GM19023 (cell line): ENCODE measurements at regions not wholly inside any gene's neighbourhood (a gene's known extent, or its start where the extent isn't known, plus 50 kb on each side); places are given as distances from the start of the nearest gene placed in this dataset.

ENCODE experiments used
- ATAC-seq: cut with Tn5 transposase; IDR thresholded peaks from one replicate; pipeline ENCODE4 v1.9.1; 2021; ENCODE audit warnings: mild to moderate bottlenecking, moderate library complexity; ENCODE audit not compliant: unreplicated experiment

GRCh38 chr18:41553716-41554115, 401.3 kb upstream of the PIK3C3 start:
- ATAC-seq = no peak

GRCh38 chr18:41548521-41549260, 406.3 kb upstream of the PIK3C3 start:
- no peak for ATAC-seq

DNA sequence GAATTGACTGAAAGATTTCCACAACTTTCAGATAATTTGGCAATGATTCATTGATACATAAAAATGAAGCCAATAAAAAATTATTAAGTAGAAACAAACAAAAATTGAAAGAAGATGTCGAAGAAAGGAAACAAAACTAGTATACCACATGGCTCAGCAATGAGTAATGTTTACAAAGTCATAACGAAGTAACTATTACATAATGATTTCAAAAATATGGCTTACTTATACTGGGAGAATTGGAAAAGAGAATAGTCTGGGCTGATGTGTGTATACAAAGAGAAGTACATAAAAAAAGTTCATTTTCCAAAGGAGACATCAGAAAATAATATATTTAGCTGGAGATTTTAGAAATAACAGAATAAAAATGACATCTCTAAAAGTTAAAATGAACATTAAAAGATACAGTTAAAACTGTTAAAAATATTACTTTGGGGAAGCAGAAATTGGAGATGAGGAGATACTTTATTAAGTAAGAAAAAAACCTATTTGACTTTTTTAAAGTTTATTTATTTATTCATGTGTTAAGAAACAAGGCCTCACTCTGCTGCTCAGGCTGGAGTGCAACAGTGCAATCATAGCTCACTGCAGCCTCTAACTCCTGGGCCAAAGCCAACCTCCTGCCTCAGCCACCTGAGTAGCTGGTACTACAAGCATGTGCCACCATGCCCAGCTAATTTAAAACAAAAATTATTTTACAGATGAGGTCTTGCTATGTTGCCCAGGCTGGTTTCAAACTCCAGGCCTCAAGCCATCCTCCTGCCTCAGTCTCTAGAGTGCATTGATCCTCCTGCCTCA, 409.7 kb upstream of the PIK3C3 start:
- no peak for ATAC-seq

DNA sequence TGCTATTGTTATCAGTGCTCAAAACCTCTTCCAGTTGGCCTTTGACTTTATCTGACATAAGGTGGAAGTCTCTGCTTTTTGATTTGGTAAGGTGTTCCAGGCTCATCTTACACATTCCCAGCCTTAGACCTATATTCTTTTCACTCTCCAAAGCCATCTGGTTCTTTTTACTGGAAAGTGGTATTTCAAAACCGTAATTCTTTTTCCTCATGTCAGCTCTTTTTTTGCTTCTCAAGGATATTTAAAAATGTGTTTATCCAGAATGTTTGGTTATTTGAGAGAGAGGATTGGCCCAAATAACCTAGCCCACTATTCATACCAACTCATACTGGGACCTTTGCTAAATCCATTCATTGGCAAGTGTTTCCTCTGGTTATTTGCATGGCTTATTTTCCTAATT, 411.2 kb upstream of the PIK3C3 start:
- ATAC-seq = no peak

- no peak for ATAC-seq
Observed at GRCh38 chr18:41540237-41540871, 414.7 kb upstream of the PIK3C3 start.

GRCh38 chr18:41538751-41539150, 416.3 kb upstream of the PIK3C3 start:
- no peak for ATAC-seq

DNA sequence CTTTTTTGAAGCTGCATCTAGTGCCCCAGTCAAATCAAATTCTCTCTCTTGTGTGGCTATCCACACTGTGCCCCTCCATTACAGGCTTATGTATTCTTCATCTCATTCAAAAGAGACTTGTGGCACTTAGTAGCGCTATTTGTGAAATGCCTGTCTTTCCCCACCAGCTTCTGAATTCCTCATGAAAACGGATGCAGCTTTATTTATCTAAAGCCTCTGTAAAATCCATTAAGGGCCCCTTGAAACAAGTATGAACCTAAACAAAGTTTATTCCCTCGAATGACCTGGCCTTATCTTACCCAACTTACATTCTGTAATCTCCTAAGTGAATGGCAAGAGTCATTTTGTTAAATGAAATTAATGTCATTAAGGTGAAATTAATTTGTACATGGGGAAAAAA, 417.4 kb upstream of the PIK3C3 start:
- no peak for ATAC-seq

DNA sequence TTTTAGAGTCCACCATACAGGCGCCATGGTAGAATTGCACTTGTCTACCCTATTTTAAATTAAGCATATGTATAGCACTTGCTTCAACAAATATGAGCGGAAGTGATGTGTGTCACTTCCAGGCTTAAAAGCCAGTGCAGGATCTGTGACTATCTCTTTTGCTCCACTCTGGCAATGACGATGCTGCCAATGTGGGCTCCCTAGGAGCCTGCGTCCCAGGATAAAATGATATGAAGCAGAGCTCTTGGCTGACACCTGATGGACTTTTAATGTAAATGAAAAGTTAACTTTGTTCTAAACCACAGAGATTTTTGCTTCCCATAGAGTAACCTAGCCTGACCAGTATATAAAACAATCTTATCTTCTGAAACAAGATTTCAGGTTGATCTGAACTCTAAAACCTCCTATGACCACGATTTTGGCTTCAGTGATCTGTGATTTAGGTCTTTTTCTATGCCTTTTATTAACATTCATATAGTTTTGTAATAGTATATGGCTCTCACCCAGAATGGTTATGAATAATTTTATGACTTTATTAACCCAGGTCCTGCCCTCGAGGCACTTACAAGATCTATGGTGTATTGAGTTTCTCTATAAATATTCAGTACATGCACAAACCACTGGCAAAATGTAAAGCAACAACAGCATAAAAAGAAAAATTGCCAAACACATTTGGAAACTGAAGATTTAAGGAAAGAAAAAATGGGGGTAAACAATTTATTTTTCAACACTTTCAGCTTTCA, 422.5 kb upstream of the PIK3C3 start:
- no peak for ATAC-seq

DNA sequence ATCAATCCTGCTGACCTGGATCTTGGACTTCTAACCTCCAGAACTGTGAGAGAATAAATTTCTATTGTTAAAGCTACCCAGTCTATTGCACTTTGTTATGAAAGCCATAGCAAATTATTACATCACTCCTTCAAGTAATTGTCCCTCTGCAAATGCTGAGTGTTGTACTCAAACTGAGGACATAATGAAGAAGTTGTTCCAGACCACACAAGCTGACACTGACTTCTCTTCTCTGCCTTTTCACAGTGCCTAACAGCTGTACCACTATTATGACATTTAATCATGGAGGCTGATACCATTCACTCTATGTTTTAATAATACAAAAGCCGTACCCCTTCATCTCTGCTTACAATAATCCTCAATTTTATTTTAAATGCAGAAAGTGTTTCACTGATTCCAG, 424.1 kb upstream of the PIK3C3 start:
- no peak for ATAC-seq

DNA sequence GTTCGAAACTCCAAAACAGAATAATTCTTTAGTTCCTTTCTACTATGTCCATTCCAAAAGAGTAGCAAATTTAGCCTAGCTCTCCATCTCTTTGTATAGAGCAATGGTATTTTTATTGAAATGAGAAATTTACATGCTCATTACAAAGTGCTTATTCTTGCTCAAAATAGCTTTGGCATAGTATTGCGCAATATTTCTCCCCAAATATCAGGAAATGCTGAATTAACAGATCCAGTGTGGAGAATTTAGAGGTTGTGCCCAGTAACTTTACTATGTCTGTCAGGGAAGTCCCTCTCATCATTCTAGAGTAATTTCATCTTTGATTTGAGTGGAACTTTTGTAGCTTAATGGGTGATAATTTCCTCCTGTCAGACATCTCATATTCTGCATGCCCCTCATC, 425.9 kb upstream of the PIK3C3 start:
- ATAC-seq = no peak

GRCh38 chr18:41526054-41526453, 429.0 kb upstream of the PIK3C3 start:
- no peak for ATAC-seq

GRCh38 chr18:41524674-41525470, 430.2 kb upstream of the PIK3C3 start:
- no peak for ATAC-seq

DNA sequence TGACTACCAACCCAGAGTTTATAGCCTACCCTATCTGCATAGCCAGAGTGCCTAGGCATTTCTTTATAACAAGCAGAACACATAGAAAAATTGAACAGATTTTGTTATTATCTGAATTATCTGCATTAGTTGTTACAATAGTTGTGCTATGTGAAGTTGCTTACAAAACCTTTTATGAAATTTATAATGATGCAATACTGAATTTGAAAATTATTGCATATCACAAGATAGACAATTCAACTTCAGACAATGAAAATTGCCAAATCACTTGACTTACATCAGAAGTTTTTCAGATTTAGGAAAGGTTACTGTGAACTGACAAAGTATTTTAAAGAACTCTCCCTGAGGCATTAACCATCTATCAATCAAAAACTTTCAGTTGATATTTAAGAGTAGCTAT, 437.9 kb upstream of the PIK3C3 start:
- ATAC-seq = no peak

- no peak for ATAC-seq
Observed at GRCh38 chr18:41513438-41513837, 441.6 kb upstream of the PIK3C3 start.

- no peak for ATAC-seq
Observed at GRCh38 chr18:41504316-41504715, 450.7 kb upstream of the PIK3C3 start.

- no peak for ATAC-seq
Observed at GRCh38 chr18:41501848-41502247, 453.2 kb upstream of the PIK3C3 start.

GRCh38 chr18:41499345-41499744, 455.7 kb upstream of the PIK3C3 start:
- no peak for ATAC-seq

- no peak for ATAC-seq
Observed at GRCh38 chr18:41490861-41491260, 464.2 kb upstream of the PIK3C3 start.

- no peak for ATAC-seq
Observed at GRCh38 chr18:41486575-41486974, 468.5 kb upstream of the PIK3C3 start.

DNA sequence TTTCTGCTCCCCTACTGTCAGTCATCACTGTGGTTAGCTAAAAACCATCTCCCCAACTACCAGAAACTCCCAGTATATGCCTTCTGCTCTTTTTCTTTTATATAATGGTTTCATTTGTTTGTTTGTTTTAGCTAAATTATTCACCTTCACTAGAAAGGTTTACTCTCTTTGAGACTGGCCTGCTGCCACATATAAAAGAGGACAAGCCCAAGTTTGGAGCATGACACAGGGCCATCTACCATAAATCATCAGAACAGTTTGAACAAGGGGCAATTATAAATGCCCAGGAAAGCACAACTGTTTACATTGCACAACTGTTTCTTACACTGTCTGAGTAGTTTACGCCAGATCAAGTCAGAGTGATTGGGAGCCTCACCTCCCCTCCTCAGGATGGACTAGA, 471.0 kb upstream of the PIK3C3 start:
- ATAC-seq = no peak
